Hepatocyte (in vitro differentiated cells): ENCODE measurements at regions not wholly inside any gene's neighbourhood (a gene's known extent, or its start where the extent isn't known, plus 50 kb on each side); places are given as distances from the start of the nearest gene placed in this dataset.

Source experiments
- DNase-seq: peaks from one replicate; pipeline ENCODE4 v3.0.0-alpha.2; 2016; ENCODE audit warnings: low spot score
- H2AFZ ChIP-seq: fragments of 200-600 bp; sonication (generic); 2 replicates; pipeline ENCODE4 v1.6.0; 2016; ENCODE audit warnings: antibody characterized with exemption, mild to moderate bottlenecking
- H3K27ac ChIP-seq: fragments of 200-600 bp; sonication (generic); 2 replicates; pipeline ENCODE4 v1.5.1; 2016; ENCODE audit warnings: mild to moderate bottlenecking
- H3K27me3 ChIP-seq: fragments of 200-600 bp; sonication (generic); 2 replicates; pipeline ENCODE4 v1.6.1; 2016
- H3K36me3 ChIP-seq: fragments of 200-600 bp; sonication (generic); replicated peaks from 2 replicates; pipeline ENCODE4 v1.5.1; 2016; ENCODE audit warnings: low read depth; ENCODE audit not compliant: insufficient read depth
- H3K4me1 ChIP-seq: fragments of 200-600 bp; sonication (generic); 2 replicates; pipeline ENCODE4 v1.5.1; 2016; ENCODE audit warnings: mild to moderate bottlenecking, moderate library complexity; ENCODE audit not compliant: insufficient read depth
- H3K4me2 ChIP-seq: fragments of 200-600 bp; sonication (generic); 2 replicates; pipeline ENCODE4 v1.6.0; 2016
- H3K4me3 ChIP-seq: fragments of 200-600 bp; sonication (generic); 2 replicates; pipeline ENCODE4 v1.5.1; 2016; ENCODE audit warnings: mild to moderate bottlenecking
- H3K79me2 ChIP-seq: fragments of 200-600 bp; sonication (generic); 2 replicates; pipeline ENCODE4 v1.6.0; 2017; ENCODE audit warnings: mild to moderate bottlenecking
- H3K9me2 ChIP-seq: fragments of 200-600 bp; sonication (generic); replicated peaks from 2 replicates; pipeline ENCODE4 v1.6.0; 2017; ENCODE audit warnings: mild to moderate bottlenecking; ENCODE audit not compliant: insufficient read depth
- H3K9me3 ChIP-seq: fragments of 200-600 bp; sonication (generic); 2 replicates; pipeline ENCODE4 v1.5.1; 2016; ENCODE audit warnings: low read depth, mild to moderate bottlenecking
- H4K20me1 ChIP-seq: fragments of 200-600 bp; sonication (generic); 2 replicates; pipeline ENCODE4 v1.6.0; 2016; ENCODE audit warnings: mild to moderate bottlenecking; ENCODE audit not compliant: insufficient read depth, poor library complexity, severe bottlenecking
- CTCF ChIP-seq: fragments of 200-600 bp; sonication (generic); IDR thresholded peaks from 2 replicates; pipeline ENCODE4 v1.5.1; 2016; ENCODE audit warnings: antibody characterized with exemption, mild to moderate bottlenecking; ENCODE audit not compliant: poor library complexity
- EZH2 ChIP-seq: fragments of 200-600 bp; sonication (generic); IDR thresholded peaks from 2 replicates; pipeline ENCODE4 v1.6.1; 2016; ENCODE audit warnings: antibody characterized with exemption, mild to moderate bottlenecking, borderline replicate concordance
- EZH2phosphoT487 ChIP-seq: fragments of 200-600 bp; sonication (generic); IDR thresholded peaks from one replicate; pipeline ENCODE4 v1.6.1; 2018; ENCODE audit warnings: antibody characterized with exemption, mild to moderate bottlenecking, low read depth, moderate library complexity; ENCODE audit not compliant: unreplicated experiment, severe bottlenecking
- WGBS: methylation state at CpG from one replicate; pipeline ENCODE4 v1.1.6; 2016; ENCODE audit warnings: low lambda C conversion rate; ENCODE audit errors: missing lambda C conversion rate; 5-methylcytosine and 5-hydroxymethylcytosine counted together

- Histone ChIP-seq H4K20me1 (no peaks in the 10 kb centered on the region), H3K4me1 (peaks cover 36% of the 10 kb centered on the region), H3K27ac (no peak overlapping the region), H2AFZ (no peak overlapping the region), H3K9me2 (no peaks in the 10 kb centered on the region), H3K27me3 (no peaks in the 10 kb centered on the region), H3K4me3 (no peak overlapping the region), H3K9me3 (no peaks in the 10 kb centered on the region), H3K79me2 (no peaks in the 10 kb centered on the region), H3K4me2 (no peak overlapping the region), H3K36me3 (no peaks in the 10 kb centered on the region)
- TF ChIP-seq EZH2phosphoT487 (no peak), EZH2 (no peak), CTCF (no peak)
- no peak for DNase-seq
Measured at GRCh38 chr11:10390375-10390774, 64.7 kb upstream of the AMPD3 start.

DNA sequence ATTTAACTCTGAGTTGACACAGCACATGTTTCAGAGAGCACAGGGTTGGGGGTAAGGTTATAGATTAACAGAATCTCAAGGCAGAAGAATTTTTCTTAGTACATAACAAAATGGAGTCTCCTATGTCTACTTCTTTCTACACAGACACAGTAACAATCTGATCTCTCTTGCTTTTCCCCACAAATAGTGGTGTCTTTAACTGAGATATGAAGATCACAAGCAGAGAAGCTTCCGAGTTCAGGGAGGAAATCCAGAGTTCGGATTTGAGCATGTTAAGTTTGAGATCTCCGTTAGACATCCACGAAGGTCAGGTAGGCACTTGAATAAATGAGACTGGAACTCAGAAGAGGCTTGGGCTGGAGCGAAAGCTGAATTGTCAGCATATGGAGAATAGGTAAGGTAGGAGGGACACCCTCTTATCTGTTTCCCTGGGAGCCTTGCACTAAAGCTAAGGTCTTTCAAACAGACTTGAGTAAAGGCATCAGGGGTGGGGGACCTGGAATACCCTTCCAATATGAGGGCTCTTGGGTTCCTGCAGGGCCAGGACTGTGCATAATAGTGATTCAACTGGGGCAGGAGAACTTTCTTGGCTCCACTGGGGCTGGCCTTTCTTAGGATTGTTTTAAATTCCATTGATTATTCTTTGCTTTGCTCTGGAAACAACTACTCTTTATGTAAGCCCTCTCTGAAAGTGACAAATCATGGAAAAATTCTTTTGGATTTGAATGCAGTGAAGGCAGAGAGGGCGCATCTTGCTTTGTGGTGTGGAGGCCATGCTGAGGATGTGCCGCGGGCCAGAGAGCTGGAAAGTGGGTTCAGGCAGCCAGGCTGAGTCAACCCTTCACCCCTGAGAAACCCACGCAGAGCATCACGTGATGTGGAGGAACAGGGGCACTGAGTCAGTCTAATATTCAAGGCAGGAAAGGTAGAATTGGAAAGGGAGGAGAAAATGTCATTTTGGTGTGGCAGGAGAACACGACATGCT lies 62.7 kb upstream of the AMPD3 start:
- H3K27ac ChIP-seq = peak overlapping the region; percentile 83
- no peak overlapping the region for H3K4me3 ChIP-seq
- WGBS = 85% methylated on average over 11 of the region's 11 CpGs

GRCh38 chr11:10394229-10395101 lies 60.6 kb upstream of the AMPD3 start:
- Histone ChIP-seq H3K9me2 (no peaks in the 10 kb centered on the region), H3K79me2 (no peaks in the 10 kb centered on the region), H3K4me3 (no peak overlapping the region), H3K36me3 (no peaks in the 10 kb centered on the region), H3K27me3 (no peaks in the 10 kb centered on the region), H3K4me2 (no peak overlapping the region), H3K27ac (peak overlapping the region; percentile 15), H2AFZ (no peak overlapping the region), H3K4me1 (peaks cover 20% of the 10 kb centered on the region), H4K20me1 (no peaks in the 10 kb centered on the region), H3K9me3 (no peaks in the 10 kb centered on the region)
- peak; percentile 38 for DNase-seq
- no peak for TF ChIP-seq EZH2
- TF ChIP-seq CTCF = no peak
- TF ChIP-seq EZH2phosphoT487 = no peak
- 72% methylated on average over 13 of the region's 13 CpGs for WGBS

More for the DNA sequence above, 62.7 kb upstream of the AMPD3 start:
- Histone ChIP-seq H4K20me1 (no peaks in the 10 kb centered on the region), H3K79me2 (no peaks in the 10 kb centered on the region), H3K4me2 (no peak overlapping the region), H3K9me3 (no peaks in the 10 kb centered on the region), H3K36me3 (no peaks in the 10 kb centered on the region), H3K27me3 (no peaks in the 10 kb centered on the region), H3K4me1 (peaks cover 33% of the 10 kb centered on the region), H2AFZ (no peak overlapping the region), H3K9me2 (no peaks in the 10 kb centered on the region)
- no peak for TF ChIP-seq EZH2phosphoT487
- no peak for TF ChIP-seq CTCF
- no peak for TF ChIP-seq EZH2
- no peak for DNase-seq
